ENCODE measurements at regions not wholly inside any gene's neighbourhood (a gene's known extent, or its start where the extent isn't known, plus 50 kb on each side); places are given as distances from the start of the nearest gene placed in this dataset.

GRCh38 chr20:6519556-6519955, 247.9 kb upstream of the BMP2 start:
- H3K4me3 ChIP-seq = no peak overlapping the region
- no peaks in the 10 kb centered on the region for H3K36me3 ChIP-seq
- no peak for TF ChIP-seq CTCF (IDR thresholded peaks at IDR 0.05)
- intact Hi-C loops (cut with DNase I) = no loop called here
- no peaks in the 10 kb centered on the region for H3K4me1 ChIP-seq
- no peaks in the 10 kb centered on the region for H3K9me3 ChIP-seq
- no peak for DNase-seq
- no peaks in the 10 kb centered on the region for H3K27me3 ChIP-seq
- no peak overlapping the region for H3K27ac ChIP-seq
- no peak for ATAC-seq

GRCh38 chr20:6515261-6515660, 252.2 kb upstream of the BMP2 start:
- Histone ChIP-seq H3K4me1 (no peaks in the 10 kb centered on the region), H3K36me3 (no peaks in the 10 kb centered on the region), H3K27me3 (no peaks in the 10 kb centered on the region), H3K4me3 (no peak overlapping the region), H3K9me3 (no peaks in the 10 kb centered on the region), H3K27ac (no peak overlapping the region)
- no peak for TF ChIP-seq CTCF (IDR thresholded peaks at IDR 0.05)
- DNase-seq (no peak), ATAC-seq (no peak)
- intact Hi-C loops (cut with DNase I) = no loop called here

GRCh38 chr20:6513599-6513998, 253.9 kb upstream of the BMP2 start:
- no peaks in the 10 kb centered on the region for H3K9me3 ChIP-seq
- no peak overlapping the region for H3K4me3 ChIP-seq
- no peaks in the 10 kb centered on the region for H3K36me3 ChIP-seq
- no peaks in the 10 kb centered on the region for H3K27me3 ChIP-seq
- intact Hi-C loops (cut with DNase I) = no loop called here
- H3K4me1 ChIP-seq = no peaks in the 10 kb centered on the region
- DNase-seq (no peak), ATAC-seq (no peak)
- TF ChIP-seq CTCF (IDR thresholded peaks at IDR 0.05) = no peak
- H3K27ac ChIP-seq = no peak overlapping the region

GRCh38 chr20:6509374-6509773, 258.1 kb upstream of the BMP2 start:
- DNase-seq (no peak), ATAC-seq (no peak)
- no peak overlapping the region for H3K4me3 ChIP-seq
- H3K4me1 ChIP-seq = no peaks in the 10 kb centered on the region
- H3K27me3 ChIP-seq = no peaks in the 10 kb centered on the region
- no peak for TF ChIP-seq CTCF (IDR thresholded peaks at IDR 0.05)
- intact Hi-C loops (cut with DNase I) = no loop called here
- no peaks in the 10 kb centered on the region for H3K9me3 ChIP-seq
- H3K36me3 ChIP-seq = no peaks in the 10 kb centered on the region
- H3K27ac ChIP-seq = no peak overlapping the region

GRCh38 chr20:6506906-6507305, 260.6 kb upstream of the BMP2 start:
- Histone ChIP-seq H3K27me3 (no peaks in the 10 kb centered on the region), H3K9me3 (no peaks in the 10 kb centered on the region), H3K4me1 (no peaks in the 10 kb centered on the region), H3K36me3 (no peaks in the 10 kb centered on the region), H3K4me3 (no peak overlapping the region), H3K27ac (no peak overlapping the region)
- TF ChIP-seq CTCF (IDR thresholded peaks at IDR 0.05) = no peak
- intact Hi-C loops (cut with DNase I) = no loop called here
- DNase-seq = no peak
- no peak for ATAC-seq

GRCh38 chr20:6504826-6505225, 262.7 kb upstream of the BMP2 start:
- no peak for TF ChIP-seq CTCF (IDR thresholded peaks at IDR 0.05)
- intact Hi-C loops (cut with DNase I) = no loop called here
- DNase-seq (no peak), ATAC-seq (no peak)
- no peak overlapping the region for H3K27ac ChIP-seq
- no peaks in the 10 kb centered on the region for H3K4me1 ChIP-seq
- no peak overlapping the region for H3K4me3 ChIP-seq
- H3K27me3 ChIP-seq = no peaks in the 10 kb centered on the region
- H3K9me3 ChIP-seq = no peaks in the 10 kb centered on the region
- H3K36me3 ChIP-seq = no peaks in the 10 kb centered on the region

Data from upper lobe of right lung (tissue), 1 donor.